Mucosa of descending colon (tissue), 3 donors: ENCODE measurements at regions not wholly inside any gene's neighbourhood (a gene's known extent, or its start where the extent isn't known, plus 50 kb on each side); places are given as distances from the start of the nearest gene placed in this dataset.

Experiments
- ATAC-seq: fragments of 200-7000 bp; cut with Tn5 transposase; one replicate; pipeline ENCODE4 v1.9.1; 2020; ENCODE audit warnings: mild to moderate bottlenecking, moderate library complexity
- DNase-seq, 3 donors: peaks; one replicate each; pipeline ENCODE4 v3.0.0-alpha.2; 2020
- H3K36me3 ChIP-seq: fragments of 200-600 bp; one replicate; pipeline ENCODE4 v1.8.0; 2021; ENCODE audit warnings: low read depth, mild to moderate bottlenecking
- H3K4me1 ChIP-seq: fragments of 200-600 bp; one replicate; pipeline ENCODE4 v1.8.0; 2021; ENCODE audit warnings: low read depth, mild to moderate bottlenecking
- H3K4me3 ChIP-seq: fragments of 200-600 bp; one replicate; pipeline ENCODE4 v1.8.0; 2021; ENCODE audit warnings: mild to moderate bottlenecking
- H3K9me3 ChIP-seq: fragments of 200-600 bp; one replicate; pipeline ENCODE4 v1.8.0; 2021; ENCODE audit warnings: mild to moderate bottlenecking
- CTCF ChIP-seq: fragments of 200-600 bp; IDR thresholded peaks from one replicate; pipeline ENCODE4 v1.8.0; 2022; ENCODE audit warnings: antibody characterized with exemption, mild to moderate bottlenecking
- intact Hi-C, 2 donors: fragments of 100-400 bp; cut with DNase I in 1 of 2; cut with micrococcal nuclease in 1 of 2; formaldehyde crosslinking; loops; one replicate each; pipeline versions ENCODE4 v1.11.0 to v1.11.1; 2022; cut with DNase I, micrococcal nuclease
- donor health status: DM: no; HTN: no; CAD: no; lungs with moderate emphysema.
- donor health status: DM: no; HTN: no; CAD: no.
- donor health status: DM: no; HTN: yes; CAD: no.

- intact Hi-C loops: no loop called here
- no peak for TF ChIP-seq CTCF
- Histone ChIP-seq H3K4me3 (no peak overlapping the region), H3K4me1 (no peaks in the 10 kb centered on the region), H3K9me3 (no peaks in the 10 kb centered on the region), H3K36me3 (no peaks in the 10 kb centered on the region)
- ATAC-seq (no peak), DNase-seq (no peak)
These were observed 627.2 kb downstream of the UQCRFS1 start for GRCh38 chr19:28585796-28586195.

- DNase-seq: no peak
- Histone ChIP-seq H3K9me3 (no peaks in the 10 kb centered on the region), H3K4me1 (no peaks in the 10 kb centered on the region)
These were observed 629.2 kb downstream of the UQCRFS1 start for GRCh38 chr19:28583713-28584112.

GRCh38 chr19:28583242-28583641 lies 629.7 kb downstream of the UQCRFS1 start:
- Histone ChIP-seq H3K4me1 (no peaks in the 10 kb centered on the region), H3K4me3 (no peak overlapping the region), H3K36me3 (no peaks in the 10 kb centered on the region), H3K9me3 (no peaks in the 10 kb centered on the region)
- ATAC-seq (no peak), DNase-seq (no peak)
- intact Hi-C loops: no loop called here
- no peak for TF ChIP-seq CTCF

More at GRCh38 chr19:28583713-28584112, 629.2 kb downstream of the UQCRFS1 start:
- H3K36me3 ChIP-seq: no peaks in the 10 kb centered on the region
- ATAC-seq: no peak
- intact Hi-C loops: no loop called here
- H3K4me3 ChIP-seq: no peak overlapping the region
- no peak for TF ChIP-seq CTCF

- intact Hi-C loops: no loop called here
- Histone ChIP-seq H3K9me3 (no peaks in the 10 kb centered on the region), H3K4me1 (no peaks in the 10 kb centered on the region), H3K4me3 (no peak overlapping the region), H3K36me3 (no peaks in the 10 kb centered on the region)
- ATAC-seq: no peak
- TF ChIP-seq CTCF: no peak
- DNase-seq: no peak
These were observed 630.2 kb downstream of the UQCRFS1 start for GRCh38 chr19:28582796-28583195.

- ATAC-seq (no peak), DNase-seq (no peak)
- TF ChIP-seq CTCF: no peak
- H3K36me3 ChIP-seq: no peaks in the 10 kb centered on the region
- no peak overlapping the region for H3K4me3 ChIP-seq
- intact Hi-C loops: no loop called here
- no peaks in the 10 kb centered on the region for H3K4me1 ChIP-seq
- no peaks in the 10 kb centered on the region for H3K9me3 ChIP-seq
These were observed 630.6 kb downstream of the UQCRFS1 start for GRCh38 chr19:28582344-28582743.

GRCh38 chr19:28581468-28581770 lies 631.5 kb downstream of the UQCRFS1 start:
- no peak for TF ChIP-seq CTCF
- no peaks in the 10 kb centered on the region for H3K36me3 ChIP-seq
- ATAC-seq (no peak), DNase-seq (no peak)
- intact Hi-C loops: no loop called here
- no peaks in the 10 kb centered on the region for H3K4me1 ChIP-seq
- H3K9me3 ChIP-seq: no peaks in the 10 kb centered on the region
- H3K4me3 ChIP-seq: no peak overlapping the region
